Gastrocnemius medialis (tissue), 4 donors: ENCODE measurements at regions not wholly inside any gene's neighbourhood (a gene's known extent, or its start where the extent isn't known, plus 50 kb on each side); places are given as distances from the start of the nearest gene placed in this dataset.

Experiments used
- ATAC-seq, 2 donors: fragments of 150-250 bp; one replicate each; pipeline ENCODE4 v1.9.1; 2016
- DNase-seq, 2 donors: peaks; one replicate each; pipeline ENCODE4 v3.0.0-alpha.2; 2019
- H3K27ac ChIP-seq, 4 donors: fragments of 200-600 bp; sonication (generic); 1 replicate in 1 of 4; 2 replicates in 3 of 4; pipeline ENCODE4 v1.5.1; 2016 to 2018; ENCODE audit warnings: mild to moderate bottlenecking in 2 of 4, moderate library complexity in 1 of 4
- H3K27me3 ChIP-seq, 3 donors: fragments of 200-600 bp; sonication (generic) in 2 of 3; 1 replicate in 1 of 3; 2 replicates in 2 of 3; pipeline versions ENCODE4 v1.5.1 to v1.6.0; 2016 to 2019; ENCODE audit warnings: mild to moderate bottlenecking in 1 of 3, moderate library complexity in 1 of 3
- H3K36me3 ChIP-seq, 2 donors: fragments of 200-600 bp; sonication (generic) in 1 of 2; one replicate each; pipeline ENCODE4 v1.5.1; 2017 to 2018
- H3K4me1 ChIP-seq, 2 donors: fragments of 200-600 bp; sonication (generic) in 1 of 2; one replicate each; pipeline ENCODE4 v1.5.1; 2016 to 2017; ENCODE audit warnings: mild to moderate bottlenecking in 2 of 2
- H3K4me3 ChIP-seq, 4 donors: fragments of 200-600 bp; sonication (generic) in 3 of 4; 1 replicate in 1 of 4; 2 replicates in 3 of 4; pipeline ENCODE4 v1.5.1; 2016 to 2019; ENCODE audit warnings: mild to moderate bottlenecking in 2 of 4
- H3K9me3 ChIP-seq, 3 donors: fragments of 200-600 bp; sonication (generic) in 2 of 3; 1 replicate in 1 of 3; 2 replicates in 2 of 3; pipeline ENCODE4 v1.5.1; 2016 to 2019
- POLR2A ChIP-seq, 2 donors: fragments of 450-650 bp; IDR thresholded peaks; one replicate each; pipeline ENCODE4 v1.6.1; 2017; ENCODE audit warnings: antibody characterized with exemption in 2 of 2, mild to moderate bottlenecking in 2 of 2, moderate library complexity in 2 of 2
- in situ Hi-C, 4 donors: fragments of 200-750 bp; cut with MboI; loops; one replicate each; pipeline versions ENCODE4 v1.15.0 to v1.8.0; 2017; ENCODE audit warnings: low sequenced_read_pairs in 4 of 4
- intact Hi-C: fragments of 100-400 bp; cut with DNase I; formaldehyde crosslinking; loops from one replicate; pipeline ENCODE4 v1.15.1; 2023; ENCODE audit warnings: low total_unique reads
- TF ChIP-seq, protein P1 (sequence below), 5 experiments: fragments of 450-650 bp in 3 of 5; fragments of 200-600 bp in 2 of 5; sonication (generic) in 2 of 5; IDR thresholded peaks in 4 of 5; conservative IDR thresholded peaks in 1 of 5; 1 replicate in 4 of 5; 2 replicates in 1 of 5; pipeline ENCODE4 v1.5.1; 2016 to 2019; ENCODE audit warnings: antibody characterized with exemption in 5 of 5, mild to moderate bottlenecking in 3 of 5, moderate library complexity in 3 of 5

DNA sequence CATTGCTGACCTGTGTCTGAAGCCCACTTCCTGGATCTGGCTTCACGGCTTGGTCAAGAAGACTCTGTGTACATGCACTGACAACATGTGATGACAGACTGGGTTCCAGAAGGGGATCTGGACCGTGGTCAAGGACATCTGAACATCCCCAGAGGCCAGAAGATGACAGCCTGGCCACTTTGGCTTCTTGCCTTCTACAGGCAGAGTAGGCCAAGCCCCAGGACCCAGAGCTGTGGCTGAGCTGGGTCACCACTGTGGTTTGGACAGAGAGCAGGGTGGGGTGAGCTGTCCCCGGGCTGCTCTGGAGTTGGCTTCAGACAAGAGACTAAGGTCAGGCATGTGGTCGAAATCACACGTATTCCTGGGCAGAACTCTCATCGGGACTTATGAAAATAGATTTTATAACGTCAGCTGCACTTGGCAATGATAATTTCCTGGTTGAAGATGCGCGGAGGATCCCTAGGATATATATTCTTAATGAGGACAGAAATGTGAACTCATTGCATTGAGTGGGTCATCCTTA, 114.1 kb upstream of the FRMD4B start:
- Histone ChIP-seq H3K36me3 (no peaks in the 10 kb centered on the region), H3K27me3 (no peaks in the 10 kb centered on the region), H3K27ac (no peak overlapping the region), H3K4me1 (no peaks in the 10 kb centered on the region), H3K4me3 (no peak overlapping the region), H3K9me3 (no peaks in the 10 kb centered on the region)
- in situ Hi-C loops (no loop called here), intact Hi-C loops (no loop called here)
- DNase-seq (peak; percentile 4 to 48), ATAC-seq (peak in 1 of 2 donors; percentile 30)
- no peak for TF ChIP-seq POLR2A (IDR thresholded peaks at IDR 0.05)
- TF ChIP-seq, protein P1, sequence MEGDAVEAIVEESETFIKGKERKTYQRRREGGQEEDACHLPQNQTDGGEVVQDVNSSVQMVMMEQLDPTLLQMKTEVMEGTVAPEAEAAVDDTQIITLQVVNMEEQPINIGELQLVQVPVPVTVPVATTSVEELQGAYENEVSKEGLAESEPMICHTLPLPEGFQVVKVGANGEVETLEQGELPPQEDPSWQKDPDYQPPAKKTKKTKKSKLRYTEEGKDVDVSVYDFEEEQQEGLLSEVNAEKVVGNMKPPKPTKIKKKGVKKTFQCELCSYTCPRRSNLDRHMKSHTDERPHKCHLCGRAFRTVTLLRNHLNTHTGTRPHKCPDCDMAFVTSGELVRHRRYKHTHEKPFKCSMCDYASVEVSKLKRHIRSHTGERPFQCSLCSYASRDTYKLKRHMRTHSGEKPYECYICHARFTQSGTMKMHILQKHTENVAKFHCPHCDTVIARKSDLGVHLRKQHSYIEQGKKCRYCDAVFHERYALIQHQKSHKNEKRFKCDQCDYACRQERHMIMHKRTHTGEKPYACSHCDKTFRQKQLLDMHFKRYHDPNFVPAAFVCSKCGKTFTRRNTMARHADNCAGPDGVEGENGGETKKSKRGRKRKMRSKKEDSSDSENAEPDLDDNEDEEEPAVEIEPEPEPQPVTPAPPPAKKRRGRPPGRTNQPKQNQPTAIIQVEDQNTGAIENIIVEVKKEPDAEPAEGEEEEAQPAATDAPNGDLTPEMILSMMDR (IDR thresholded peaks at IDR 0.05 in 4 of 5, conservative IDR thresholded peaks at IDR 0.05 in 1 of 5) = no peak

- Histone ChIP-seq H3K36me3 (no peaks in the 10 kb centered on the region), H3K27ac (no peak overlapping the region), H3K9me3 (no peaks in the 10 kb centered on the region), H3K4me1 (no peaks in the 10 kb centered on the region), H3K4me3 (no peak overlapping the region), H3K27me3 (no peaks in the 10 kb centered on the region)
- in situ Hi-C loops = no loop called here
- DNase-seq (no peak), ATAC-seq (no peak)
- TF ChIP-seq, protein P1 (IDR thresholded peaks at IDR 0.05 in 4 of 5, conservative IDR thresholded peaks at IDR 0.05 in 1 of 5) = no peak
- no peak for TF ChIP-seq POLR2A (IDR thresholded peaks at IDR 0.05)
- intact Hi-C loops = no loop called here
These were observed 113.5 kb upstream of the FRMD4B start for GRCh38 chr3:69499422-69499821.

GRCh38 chr3:69496856-69497255, 111.0 kb upstream of the FRMD4B start:
- no peak overlapping the region for H3K4me3 ChIP-seq
- in situ Hi-C loops (no loop called here), intact Hi-C loops (no loop called here)
- H3K4me1 ChIP-seq = no peaks in the 10 kb centered on the region
- DNase-seq = no peak
- TF ChIP-seq POLR2A (IDR thresholded peaks at IDR 0.05) = no peak
- TF ChIP-seq, protein P1 (IDR thresholded peaks at IDR 0.05 in 4 of 5, conservative IDR thresholded peaks at IDR 0.05 in 1 of 5) = no peak
- H3K27me3 ChIP-seq = no peaks in the 10 kb centered on the region
- H3K36me3 ChIP-seq = no peaks in the 10 kb centered on the region
- H3K27ac ChIP-seq = no peak overlapping the region
- ATAC-seq = no peak
- no peaks in the 10 kb centered on the region for H3K9me3 ChIP-seq

- TF ChIP-seq POLR2A (IDR thresholded peaks at IDR 0.05) = no peak
- TF ChIP-seq, protein P1 (IDR thresholded peaks at IDR 0.05 in 4 of 5, conservative IDR thresholded peaks at IDR 0.05 in 1 of 5) = no peak
- in situ Hi-C loops = no loop called here
- H3K4me1 ChIP-seq = no peaks in the 10 kb centered on the region
- no peak overlapping the region for H3K27ac ChIP-seq
- no peak for DNase-seq
- no peak overlapping the region for H3K4me3 ChIP-seq
- no peaks in the 10 kb centered on the region for H3K27me3 ChIP-seq
- no peaks in the 10 kb centered on the region for H3K9me3 ChIP-seq
- no peaks in the 10 kb centered on the region for H3K36me3 ChIP-seq
- intact Hi-C loops = no loop called here
- no peak for ATAC-seq
These were observed 108.3 kb upstream of the FRMD4B start for GRCh38 chr3:69494185-69494584.

DNA sequence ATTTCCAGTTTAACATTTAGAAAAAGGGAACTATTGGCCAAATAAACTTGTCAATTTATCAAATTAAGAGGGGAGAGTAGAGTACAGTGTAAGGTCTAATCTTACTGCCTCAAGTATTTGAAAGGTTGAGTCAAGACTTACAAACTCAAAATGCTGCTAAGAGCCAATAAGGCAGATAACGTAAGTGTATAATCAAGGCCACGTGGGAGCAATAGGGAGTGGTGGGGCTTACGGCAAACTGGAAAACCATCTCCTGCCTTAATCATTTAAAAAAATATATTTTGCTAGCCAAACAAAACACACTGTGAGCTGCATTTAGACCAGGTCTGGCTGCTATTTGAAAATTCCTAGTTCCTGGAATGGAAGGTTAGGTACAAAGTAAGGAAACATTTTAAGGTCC, 107.3 kb upstream of the FRMD4B start:
- Histone ChIP-seq H3K36me3 (no peaks in the 10 kb centered on the region), H3K4me3 (no peak overlapping the region), H3K9me3 (no peaks in the 10 kb centered on the region), H3K27me3 (no peaks in the 10 kb centered on the region), H3K27ac (no peak overlapping the region), H3K4me1 (no peaks in the 10 kb centered on the region)
- intact Hi-C loops (no loop called here), in situ Hi-C loops (no loop called here)
- DNase-seq (no peak), ATAC-seq (no peak)
- no peak for TF ChIP-seq POLR2A (IDR thresholded peaks at IDR 0.05)
- TF ChIP-seq, protein P1 (IDR thresholded peaks at IDR 0.05 in 4 of 5, conservative IDR thresholded peaks at IDR 0.05 in 1 of 5) = no peak
